ENCODE measurements at regions not wholly inside any gene's neighbourhood (a gene's known extent, or its start where the extent isn't known, plus 50 kb on each side); places are given as distances from the start of the nearest gene placed in this dataset.

DNA sequence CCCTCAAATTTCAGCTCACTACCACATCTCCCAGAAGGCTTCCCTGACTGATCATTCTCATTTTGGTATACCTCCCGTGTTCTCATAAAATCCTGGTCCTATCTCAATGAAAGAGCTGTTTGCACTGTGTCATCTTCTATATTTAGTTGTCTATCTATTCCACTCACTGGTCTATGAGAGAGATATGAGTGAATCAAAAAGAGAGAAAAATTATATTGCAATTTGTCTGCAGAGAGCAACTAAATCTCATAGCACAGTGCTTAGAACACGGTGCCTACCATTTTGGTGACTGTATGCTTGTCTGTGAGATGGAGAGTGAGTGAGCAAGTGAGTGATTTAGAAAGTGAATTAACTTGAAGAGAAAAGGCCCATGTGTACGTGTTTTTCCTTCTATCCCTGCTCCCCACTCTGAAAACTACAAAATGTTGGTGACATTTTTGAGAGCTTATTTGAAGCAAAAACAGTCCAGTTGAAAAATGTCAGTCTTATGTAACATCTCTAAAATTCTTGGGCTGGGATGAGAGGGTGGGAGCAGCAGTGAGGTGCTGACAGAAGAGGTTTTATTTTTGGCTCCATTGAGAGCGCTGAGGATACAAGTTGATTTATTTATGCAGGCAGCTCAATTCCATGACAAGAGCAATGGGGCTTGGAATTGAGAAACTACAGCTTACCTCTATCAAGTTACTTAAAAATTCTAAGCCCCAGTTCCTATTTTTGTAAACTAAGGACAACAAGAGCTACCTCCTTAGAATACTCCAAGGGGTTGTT is 373.5 kb upstream of the CHST9 start:
- TF ChIP-seq, protein P1, sequence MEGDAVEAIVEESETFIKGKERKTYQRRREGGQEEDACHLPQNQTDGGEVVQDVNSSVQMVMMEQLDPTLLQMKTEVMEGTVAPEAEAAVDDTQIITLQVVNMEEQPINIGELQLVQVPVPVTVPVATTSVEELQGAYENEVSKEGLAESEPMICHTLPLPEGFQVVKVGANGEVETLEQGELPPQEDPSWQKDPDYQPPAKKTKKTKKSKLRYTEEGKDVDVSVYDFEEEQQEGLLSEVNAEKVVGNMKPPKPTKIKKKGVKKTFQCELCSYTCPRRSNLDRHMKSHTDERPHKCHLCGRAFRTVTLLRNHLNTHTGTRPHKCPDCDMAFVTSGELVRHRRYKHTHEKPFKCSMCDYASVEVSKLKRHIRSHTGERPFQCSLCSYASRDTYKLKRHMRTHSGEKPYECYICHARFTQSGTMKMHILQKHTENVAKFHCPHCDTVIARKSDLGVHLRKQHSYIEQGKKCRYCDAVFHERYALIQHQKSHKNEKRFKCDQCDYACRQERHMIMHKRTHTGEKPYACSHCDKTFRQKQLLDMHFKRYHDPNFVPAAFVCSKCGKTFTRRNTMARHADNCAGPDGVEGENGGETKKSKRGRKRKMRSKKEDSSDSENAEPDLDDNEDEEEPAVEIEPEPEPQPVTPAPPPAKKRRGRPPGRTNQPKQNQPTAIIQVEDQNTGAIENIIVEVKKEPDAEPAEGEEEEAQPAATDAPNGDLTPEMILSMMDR (conservative IDR thresholded peaks at IDR 0.05), result no peak
- no peak for TF ChIP-seq EZH2 (IDR thresholded peaks at IDR 0.05; ENCODE audit: low read depth)

Data from PC-9 (cell line).